A204.1 (cell line): ENCODE measurements at regions not wholly inside any gene's neighbourhood (a gene's known extent, or its start where the extent isn't known, plus 50 kb on each side); places are given as distances from the start of the nearest gene placed in this dataset.

Experiments
- FAIRE-seq: peaks from 2 replicates; lab custom pipeline; 2012; peaks lifted over from hg19 to GRCh38; lab: Jason Lieb, UNC

DNA sequence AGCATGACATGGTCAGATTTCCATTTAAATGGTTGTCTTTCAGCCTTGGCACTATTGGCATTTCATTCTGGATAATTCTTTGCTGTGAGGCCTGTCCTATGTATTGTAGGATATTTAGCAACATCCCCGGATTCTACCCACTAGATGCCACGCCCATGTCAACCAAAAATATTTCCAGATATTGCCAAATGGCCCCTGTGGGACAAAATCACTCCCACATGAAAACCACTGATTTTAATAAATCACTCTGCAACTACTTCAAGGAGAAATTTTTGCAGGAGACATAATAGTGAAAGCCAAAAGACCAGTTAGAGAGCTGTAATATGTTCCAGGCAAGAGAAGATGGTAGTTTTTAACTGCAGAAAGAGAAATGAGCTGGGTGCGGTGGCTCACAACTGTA lies 55.9 kb upstream of the RARB start:
- no peak for FAIRE-seq

DNA sequence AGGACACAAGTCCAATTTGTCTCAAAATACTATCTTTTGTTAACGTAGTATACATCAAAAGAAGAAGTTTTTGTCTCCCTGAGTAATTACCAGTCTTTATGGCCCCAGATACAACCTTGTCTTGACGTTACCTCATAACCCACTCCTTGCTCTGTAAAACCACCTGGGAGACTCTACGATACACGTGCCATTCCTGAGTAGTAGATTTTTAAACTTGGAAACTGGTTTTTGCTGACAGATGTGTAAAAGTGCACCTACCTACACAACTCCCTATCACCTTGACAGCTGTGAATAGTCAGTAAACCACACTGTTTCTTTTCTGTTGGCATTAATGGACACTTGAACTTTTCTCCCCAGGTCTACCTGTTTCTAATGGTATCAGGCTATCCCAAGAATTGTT lies 51.7 kb upstream of the RARB start:
- FAIRE-seq: no peak

DNA sequence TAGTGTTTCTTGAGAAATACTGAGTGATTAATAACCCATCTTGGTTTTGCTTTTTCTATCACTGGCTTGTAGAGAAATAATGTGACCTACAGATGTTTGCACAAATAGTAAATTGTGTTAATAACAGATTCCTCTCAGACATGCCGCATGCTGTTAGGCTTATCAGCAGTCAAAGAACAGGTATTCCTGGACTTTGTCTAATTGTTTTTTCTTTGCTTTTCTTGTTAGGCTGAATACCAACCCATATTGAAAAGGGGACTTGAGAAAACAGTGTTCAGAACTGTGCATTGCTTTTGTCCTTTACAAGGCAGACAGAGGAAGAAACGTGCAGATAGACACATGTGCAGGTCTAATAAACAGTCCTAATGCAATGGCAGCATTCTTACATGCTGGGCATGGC lies 51.0 kb upstream of the RARB start:
- FAIRE-seq: no peak
